ENCODE measurements at regions not wholly inside any gene's neighbourhood (a gene's known extent, or its start where the extent isn't known, plus 50 kb on each side); places are given as distances from the start of the nearest gene placed in this dataset.

DNA sequence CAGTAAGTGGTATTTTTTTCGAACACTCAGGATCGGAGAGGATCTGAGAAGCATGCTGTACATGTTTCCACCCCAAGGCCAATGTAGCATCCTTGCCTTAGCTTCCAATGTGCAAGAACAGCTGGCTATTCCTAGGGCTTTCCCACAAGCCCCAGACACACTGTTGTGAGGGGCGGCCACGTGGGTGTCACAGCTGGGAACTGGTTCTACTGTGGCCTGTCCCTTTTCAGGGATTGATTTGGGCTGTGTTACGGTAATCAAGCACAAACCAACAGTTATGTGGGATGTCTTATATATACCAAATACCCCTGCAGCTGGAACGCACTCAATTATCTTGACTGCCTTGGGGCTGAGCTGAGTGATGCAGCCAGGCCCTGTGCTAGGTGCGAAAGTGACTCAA is 116.3 kb upstream of the CXCR4 start:
- H3K4me3 ChIP-seq (ENCODE audit: low read depth, low read length): no peak overlapping the region
- H3K4me1 ChIP-seq (ENCODE audit: control insufficient read depth, insufficient read depth, low read length): no peaks in the 10 kb centered on the region
- TF ChIP-seq, protein P1, sequence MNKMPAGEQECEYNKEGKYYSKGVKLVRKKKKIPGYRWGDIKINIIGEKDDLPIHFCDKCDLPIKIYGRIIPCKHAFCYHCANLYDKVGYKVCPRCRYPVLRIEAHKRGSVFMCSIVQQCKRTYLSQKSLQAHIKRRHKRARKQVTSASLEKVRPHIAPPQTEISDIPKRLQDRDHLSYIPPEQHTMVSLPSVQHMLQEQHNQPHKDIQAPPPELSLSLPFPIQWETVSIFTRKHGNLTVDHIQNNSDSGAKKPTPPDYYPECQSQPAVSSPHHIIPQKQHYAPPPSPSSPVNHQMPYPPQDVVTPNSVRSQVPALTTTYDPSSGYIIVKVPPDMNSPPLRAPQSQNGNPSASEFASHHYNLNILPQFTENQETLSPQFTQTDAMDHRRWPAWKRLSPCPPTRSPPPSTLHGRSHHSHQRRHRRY (tag by site-specific recombination; IDR thresholded peaks at IDR 0.05): no peak
- TF ChIP-seq, protein P2, sequence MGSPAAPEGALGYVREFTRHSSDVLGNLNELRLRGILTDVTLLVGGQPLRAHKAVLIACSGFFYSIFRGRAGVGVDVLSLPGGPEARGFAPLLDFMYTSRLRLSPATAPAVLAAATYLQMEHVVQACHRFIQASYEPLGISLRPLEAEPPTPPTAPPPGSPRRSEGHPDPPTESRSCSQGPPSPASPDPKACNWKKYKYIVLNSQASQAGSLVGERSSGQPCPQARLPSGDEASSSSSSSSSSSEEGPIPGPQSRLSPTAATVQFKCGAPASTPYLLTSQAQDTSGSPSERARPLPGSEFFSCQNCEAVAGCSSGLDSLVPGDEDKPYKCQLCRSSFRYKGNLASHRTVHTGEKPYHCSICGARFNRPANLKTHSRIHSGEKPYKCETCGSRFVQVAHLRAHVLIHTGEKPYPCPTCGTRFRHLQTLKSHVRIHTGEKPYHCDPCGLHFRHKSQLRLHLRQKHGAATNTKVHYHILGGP (tag by site-specific recombination; IDR thresholded peaks at IDR 0.05): no peak
- no peak for TF ChIP-seq BCL11B (tag by site-specific recombination; IDR thresholded peaks at IDR 0.05; ENCODE audit: low read depth)
- no peak for TF ChIP-seq TCF7L2 (IDR thresholded peaks at IDR 0.05; ENCODE audit: borderline replicate concordance, low read depth, low read length)
- TF ChIP-seq ZNF585B (tag by site-specific recombination; IDR thresholded peaks at IDR 0.05): no peak
- TF ChIP-seq, protein P3, sequence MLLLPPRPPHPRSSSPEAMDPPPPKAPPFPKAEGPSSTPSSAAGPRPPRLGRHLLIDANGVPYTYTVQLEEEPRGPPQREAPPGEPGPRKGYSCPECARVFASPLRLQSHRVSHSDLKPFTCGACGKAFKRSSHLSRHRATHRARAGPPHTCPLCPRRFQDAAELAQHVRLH (tag by site-specific recombination; IDR thresholded peaks at IDR 0.05): no peak
- TF ChIP-seq PRDM1 (tag by site-specific recombination; IDR thresholded peaks at IDR 0.05): no peak
- no peak for TF ChIP-seq HIC1 (tag by site-specific recombination; IDR thresholded peaks at IDR 0.05)
- TF ChIP-seq ZNF692 (tag by site-specific recombination; IDR thresholded peaks at IDR 0.05): no peak
- no peak for TF ChIP-seq PBX3 (CRISPR knock-in tag; IDR thresholded peaks at IDR 0.05)
- TF ChIP-seq ZNF558 (tag by site-specific recombination; IDR thresholded peaks at IDR 0.05): no peak
- H3K9me3 ChIP-seq (ENCODE audit: control insufficient read depth, insufficient read depth, low read depth, low read length): no peaks in the 10 kb centered on the region
- no peak overlapping the region for H3K27ac ChIP-seq (ENCODE audit: extremely low read depth, low read depth, low read length)
- POLR2A ChIA-PET: no interaction called here
- CTCF ChIA-PET: no interaction called here
- no peaks in the 10 kb centered on the region for H3K36me3 ChIP-seq (ENCODE audit: control insufficient read depth in 2 of 2, insufficient read depth in 1 of 2, low read length in 2 of 2)

GRCh38 chr2:136233298-136233697 is 115.3 kb upstream of the CXCR4 start:
- Histone ChIP-seq H3K27ac (ENCODE audit: extremely low read depth, low read depth, low read length) (no peak overlapping the region), H3K4me1 (ENCODE audit: control insufficient read depth, insufficient read depth, low read length) (no peaks in the 10 kb centered on the region), H3K36me3 (ENCODE audit: control insufficient read depth in 2 of 2, insufficient read depth in 1 of 2, low read length in 2 of 2) (no peaks in the 10 kb centered on the region), H3K9me3 (ENCODE audit: control insufficient read depth, insufficient read depth, low read depth, low read length) (no peaks in the 10 kb centered on the region), H3K4me3 (ENCODE audit: low read depth, low read length) (no peak overlapping the region)
- POLR2A ChIA-PET: no interaction called here
- CTCF ChIA-PET: no interaction called here
- TF ChIP-seq, protein P4, sequence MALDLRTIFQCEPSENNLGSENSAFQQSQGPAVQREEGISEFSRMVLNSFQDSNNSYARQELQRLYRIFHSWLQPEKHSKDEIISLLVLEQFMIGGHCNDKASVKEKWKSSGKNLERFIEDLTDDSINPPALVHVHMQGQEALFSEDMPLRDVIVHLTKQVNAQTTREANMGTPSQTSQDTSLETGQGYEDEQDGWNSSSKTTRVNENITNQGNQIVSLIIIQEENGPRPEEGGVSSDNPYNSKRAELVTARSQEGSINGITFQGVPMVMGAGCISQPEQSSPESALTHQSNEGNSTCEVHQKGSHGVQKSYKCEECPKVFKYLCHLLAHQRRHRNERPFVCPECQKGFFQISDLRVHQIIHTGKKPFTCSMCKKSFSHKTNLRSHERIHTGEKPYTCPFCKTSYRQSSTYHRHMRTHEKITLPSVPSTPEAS (tag by site-specific recombination; IDR thresholded peaks at IDR 0.05): no peak
- no peak for TF ChIP-seq SALL2 (tag by site-specific recombination; IDR thresholded peaks at IDR 0.05; ENCODE audit: borderline replicate concordance)
- TF ChIP-seq, protein P5, sequence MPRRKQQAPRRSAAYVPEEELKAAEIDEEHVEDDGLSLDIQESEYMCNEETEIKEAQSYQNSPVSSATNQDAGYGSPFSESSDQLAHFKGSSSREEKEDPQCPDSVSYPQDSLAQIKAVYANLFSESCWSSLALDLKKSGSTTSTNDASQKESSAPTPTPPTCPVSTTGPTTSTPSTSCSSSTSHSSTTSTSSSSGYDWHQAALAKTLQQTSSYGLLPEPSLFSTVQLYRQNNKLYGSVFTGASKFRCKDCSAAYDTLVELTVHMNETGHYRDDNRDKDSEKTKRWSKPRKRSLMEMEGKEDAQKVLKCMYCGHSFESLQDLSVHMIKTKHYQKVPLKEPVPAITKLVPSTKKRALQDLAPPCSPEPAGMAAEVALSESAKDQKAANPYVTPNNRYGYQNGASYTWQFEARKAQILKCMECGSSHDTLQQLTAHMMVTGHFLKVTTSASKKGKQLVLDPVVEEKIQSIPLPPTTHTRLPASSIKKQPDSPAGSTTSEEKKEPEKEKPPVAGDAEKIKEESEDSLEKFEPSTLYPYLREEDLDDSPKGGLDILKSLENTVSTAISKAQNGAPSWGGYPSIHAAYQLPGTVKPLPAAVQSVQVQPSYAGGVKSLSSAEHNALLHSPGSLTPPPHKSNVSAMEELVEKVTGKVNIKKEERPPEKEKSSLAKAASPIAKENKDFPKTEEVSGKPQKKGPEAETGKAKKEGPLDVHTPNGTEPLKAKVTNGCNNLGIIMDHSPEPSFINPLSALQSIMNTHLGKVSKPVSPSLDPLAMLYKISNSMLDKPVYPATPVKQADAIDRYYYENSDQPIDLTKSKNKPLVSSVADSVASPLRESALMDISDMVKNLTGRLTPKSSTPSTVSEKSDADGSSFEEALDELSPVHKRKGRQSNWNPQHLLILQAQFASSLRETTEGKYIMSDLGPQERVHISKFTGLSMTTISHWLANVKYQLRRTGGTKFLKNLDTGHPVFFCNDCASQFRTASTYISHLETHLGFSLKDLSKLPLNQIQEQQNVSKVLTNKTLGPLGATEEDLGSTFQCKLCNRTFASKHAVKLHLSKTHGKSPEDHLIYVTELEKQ (tag by site-specific recombination; IDR thresholded peaks at IDR 0.05; ENCODE audit: borderline replicate concordance): no peak
- no peak for TF ChIP-seq YY1 (tag by site-specific recombination; IDR thresholded peaks at IDR 0.05)
- no peak for TF ChIP-seq ZFHX2 (tag by site-specific recombination; conservative IDR thresholded peaks at IDR 0.05)
- no peak for TF ChIP-seq IKZF3 (tag by site-specific recombination; IDR thresholded peaks at IDR 0.05)
- TF ChIP-seq ZNF785 (tag by site-specific recombination; IDR thresholded peaks at IDR 0.05): no peak
- TF ChIP-seq ZNF292 (tag by site-specific recombination; IDR thresholded peaks at IDR 0.05; ENCODE audit: borderline replicate concordance, low read depth): no peak
- TF ChIP-seq, protein P6, sequence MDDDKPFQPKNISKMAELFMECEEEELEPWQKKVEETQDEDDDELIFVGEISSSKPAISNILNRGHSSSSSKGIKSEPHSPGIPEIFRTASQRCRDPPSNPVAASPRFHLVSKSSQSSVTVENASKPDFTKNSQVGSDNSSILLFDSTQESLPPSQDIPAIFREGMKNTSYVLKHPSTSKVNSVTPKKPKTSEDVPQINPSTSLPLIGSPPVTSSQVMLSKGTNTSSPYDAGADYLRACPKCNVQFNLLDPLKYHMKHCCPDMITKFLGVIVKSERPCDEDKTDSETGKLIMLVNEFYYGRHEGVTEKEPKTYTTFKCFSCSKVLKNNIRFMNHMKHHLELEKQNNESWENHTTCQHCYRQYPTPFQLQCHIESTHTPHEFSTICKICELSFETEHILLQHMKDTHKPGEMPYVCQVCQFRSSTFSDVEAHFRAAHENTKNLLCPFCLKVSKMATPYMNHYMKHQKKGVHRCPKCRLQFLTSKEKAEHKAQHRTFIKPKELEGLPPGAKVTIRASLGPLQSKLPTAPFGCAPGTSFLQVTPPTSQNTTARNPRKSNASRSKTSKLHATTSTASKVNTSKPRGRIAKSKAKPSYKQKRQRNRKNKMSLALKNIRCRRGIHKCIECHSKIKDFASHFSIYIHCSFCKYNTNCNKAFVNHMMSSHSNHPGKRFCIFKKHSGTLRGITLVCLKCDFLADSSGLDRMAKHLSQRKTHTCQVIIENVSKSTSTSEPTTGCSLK (tag by site-specific recombination; IDR thresholded peaks at IDR 0.05): no peak
